GM12865 (cell line): ENCODE measurements at regions not wholly inside any gene's neighbourhood (a gene's known extent, or its start where the extent isn't known, plus 50 kb on each side); places are given as distances from the start of the nearest gene placed in this dataset.

Source experiments
- DNase-seq: peaks from one replicate; pipeline ENCODE4 v3.0.0; 2010; ENCODE audit warnings: low read depth
- H3K4me3 ChIP-seq: 2 replicates; pipeline ENCODE4 v1.5.1; 2011; ENCODE audit warnings: mild to moderate bottlenecking, low read depth, low read length, control low read depth
- TF ChIP-seq, protein P1 (sequence below): IDR thresholded peaks from 2 replicates; pipeline ENCODE4 v1.5.1; 2011; ENCODE audit warnings: low read length, control low read depth, low read depth, inconsistent platforms; ENCODE audit not compliant: insufficient read depth; ENCODE audit errors: missing control alignments

- H3K4me3 ChIP-seq: no peak overlapping the region
- no peak for DNase-seq
- TF ChIP-seq, protein P1, sequence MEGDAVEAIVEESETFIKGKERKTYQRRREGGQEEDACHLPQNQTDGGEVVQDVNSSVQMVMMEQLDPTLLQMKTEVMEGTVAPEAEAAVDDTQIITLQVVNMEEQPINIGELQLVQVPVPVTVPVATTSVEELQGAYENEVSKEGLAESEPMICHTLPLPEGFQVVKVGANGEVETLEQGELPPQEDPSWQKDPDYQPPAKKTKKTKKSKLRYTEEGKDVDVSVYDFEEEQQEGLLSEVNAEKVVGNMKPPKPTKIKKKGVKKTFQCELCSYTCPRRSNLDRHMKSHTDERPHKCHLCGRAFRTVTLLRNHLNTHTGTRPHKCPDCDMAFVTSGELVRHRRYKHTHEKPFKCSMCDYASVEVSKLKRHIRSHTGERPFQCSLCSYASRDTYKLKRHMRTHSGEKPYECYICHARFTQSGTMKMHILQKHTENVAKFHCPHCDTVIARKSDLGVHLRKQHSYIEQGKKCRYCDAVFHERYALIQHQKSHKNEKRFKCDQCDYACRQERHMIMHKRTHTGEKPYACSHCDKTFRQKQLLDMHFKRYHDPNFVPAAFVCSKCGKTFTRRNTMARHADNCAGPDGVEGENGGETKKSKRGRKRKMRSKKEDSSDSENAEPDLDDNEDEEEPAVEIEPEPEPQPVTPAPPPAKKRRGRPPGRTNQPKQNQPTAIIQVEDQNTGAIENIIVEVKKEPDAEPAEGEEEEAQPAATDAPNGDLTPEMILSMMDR: no peak
Measured at GRCh38 chr5:114935490-114935889, 234.2 kb downstream of the TRIM36 start.

DNA sequence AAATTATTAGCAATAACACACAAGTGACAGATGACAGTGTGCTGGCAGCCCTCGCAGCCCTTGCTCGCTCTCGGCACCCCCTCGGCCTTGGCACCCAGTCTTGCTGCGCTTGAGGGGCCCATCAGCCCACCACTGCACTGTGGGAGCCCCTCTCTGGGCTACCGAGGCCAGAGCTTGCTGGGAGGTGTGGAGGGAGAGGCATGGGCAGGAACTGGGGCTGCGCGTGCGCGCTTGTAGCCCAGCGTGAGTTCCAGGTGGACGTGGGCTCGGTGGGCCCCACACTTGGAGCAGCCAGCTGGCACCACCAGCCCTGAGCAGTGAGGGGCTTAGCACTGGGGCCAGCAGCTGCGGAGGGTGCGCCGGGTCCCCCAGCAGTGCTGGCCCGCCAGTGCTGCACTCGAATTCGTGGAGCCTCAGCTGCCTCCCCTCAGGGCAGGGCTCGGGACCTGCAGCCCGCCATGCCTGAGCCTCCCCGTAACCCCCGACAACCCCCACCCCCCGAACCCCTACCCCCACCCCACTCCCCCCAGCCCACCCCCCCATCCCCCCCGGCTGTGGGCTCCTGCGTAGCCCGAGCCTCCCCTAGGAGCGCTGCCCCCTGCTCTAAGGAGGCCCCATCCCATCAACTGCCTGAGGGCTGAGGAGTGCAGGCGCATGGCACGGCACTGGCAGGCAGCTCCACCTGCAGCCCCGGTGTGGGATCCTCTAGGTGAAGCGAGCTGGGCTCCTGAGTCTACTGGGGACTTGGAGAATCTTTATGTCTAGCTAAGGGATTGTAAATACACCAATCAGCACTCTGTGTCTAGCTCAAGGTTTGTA is 240.9 kb downstream of the TRIM36 start:
- H3K4me3 ChIP-seq: no peak overlapping the region
- TF ChIP-seq, protein P1: no peak
- no peak for DNase-seq

DNA sequence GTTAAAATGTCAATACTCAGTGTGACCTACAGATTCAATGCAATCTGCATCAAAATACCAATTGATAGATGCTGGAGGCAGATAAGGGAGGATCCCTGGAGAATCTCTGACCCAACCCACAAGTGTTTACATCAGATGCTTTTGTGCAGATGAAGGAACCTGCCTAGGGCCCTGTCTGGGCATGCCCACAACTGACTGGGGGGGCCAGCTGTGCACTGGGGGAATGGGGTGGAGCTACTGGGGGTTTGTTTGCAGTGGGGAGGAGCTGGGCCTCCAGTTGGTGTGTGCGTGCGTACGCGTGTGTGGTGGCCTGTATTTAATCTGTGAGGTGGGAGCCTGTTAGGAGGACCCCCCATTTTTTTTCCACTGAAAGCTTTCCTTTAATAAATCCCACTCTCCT is 244.9 kb downstream of the TRIM36 start:
- no peak for DNase-seq

DNA sequence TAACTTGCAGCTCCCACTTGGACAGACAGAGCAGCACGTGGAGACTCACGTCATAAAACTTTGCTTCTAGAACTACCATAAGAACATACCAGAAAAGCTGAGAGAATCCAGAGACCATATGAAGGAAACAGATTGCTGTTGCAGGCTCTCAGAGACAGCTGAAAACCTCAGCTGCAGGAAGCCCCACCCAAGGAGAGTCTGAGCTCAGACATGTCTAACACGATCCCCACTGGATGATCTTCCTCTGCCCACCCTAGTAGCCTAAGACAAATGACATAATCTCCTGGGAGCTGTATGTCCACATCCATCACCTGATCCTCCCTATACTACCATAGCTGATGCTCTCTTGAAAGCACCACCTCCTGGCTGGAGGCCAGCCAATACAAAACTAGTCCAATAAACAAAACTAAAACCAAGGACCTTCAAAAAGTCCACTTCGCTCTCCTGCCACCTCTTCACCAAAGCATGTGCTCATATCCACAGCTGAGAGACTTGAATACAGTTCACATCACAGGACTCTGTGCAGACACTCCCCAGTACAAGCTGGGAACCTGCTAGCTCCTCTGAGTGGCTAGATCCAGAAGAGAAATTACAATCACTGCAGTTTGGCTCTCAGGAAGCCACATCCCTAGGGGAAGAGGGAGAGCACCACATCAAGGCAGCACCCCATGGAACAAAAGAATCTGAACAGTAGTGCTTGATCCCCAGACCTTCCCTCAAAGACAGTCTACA is 257.4 kb downstream of the TRIM36 start:
- H3K4me3 ChIP-seq: no peak overlapping the region
- TF ChIP-seq, protein P1: no peak
- DNase-seq: no peak

More for the DNA sequence above, 244.9 kb downstream of the TRIM36 start:
- TF ChIP-seq, protein P1: no peak
- no peak overlapping the region for H3K4me3 ChIP-seq

DNA sequence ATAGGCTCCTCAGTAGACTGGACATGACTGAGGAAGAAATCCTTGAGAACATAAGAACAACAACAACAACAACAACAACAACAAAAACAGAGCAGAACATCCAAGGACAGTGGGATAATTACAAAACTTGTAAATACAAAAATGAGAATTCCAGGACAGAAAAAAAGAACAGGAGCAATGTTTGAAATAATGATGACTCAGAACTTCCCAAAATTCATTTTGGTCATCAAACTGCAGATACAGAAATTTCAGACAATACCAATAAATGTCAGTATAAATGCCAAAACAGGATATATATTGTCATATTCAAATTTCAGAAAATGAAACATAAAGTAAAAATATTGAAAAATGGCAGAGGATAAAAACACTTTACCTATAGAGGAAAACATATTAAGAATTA is 259.0 kb downstream of the TRIM36 start:
- TF ChIP-seq, protein P1: no peak
- H3K4me3 ChIP-seq: no peak overlapping the region
- no peak for DNase-seq

DNA sequence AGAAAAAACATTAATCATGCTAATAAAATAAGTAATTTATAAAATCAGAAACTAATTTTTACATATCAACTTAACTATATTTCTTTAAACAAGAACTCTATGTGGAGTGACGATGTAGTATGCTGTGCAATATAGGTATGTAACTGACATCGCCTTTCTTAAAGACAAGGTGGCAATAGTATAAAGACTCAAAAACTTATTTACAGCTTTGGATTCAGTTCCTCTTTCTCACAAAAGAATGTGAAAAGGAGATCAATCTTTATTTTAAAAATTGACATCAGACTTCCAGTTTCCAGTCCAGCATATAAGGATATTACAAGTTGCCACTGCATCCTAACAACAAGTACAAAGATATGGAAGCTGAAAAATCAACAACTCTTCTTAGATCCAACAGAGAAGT is 260.3 kb downstream of the TRIM36 start:
- DNase-seq: no peak
- TF ChIP-seq, protein P1: no peak
- H3K4me3 ChIP-seq: no peak overlapping the region
